Right lobe of liver (tissue), 6 donors: ENCODE measurements at regions not wholly inside any gene's neighbourhood (a gene's known extent, or its start where the extent isn't known, plus 50 kb on each side); places are given as distances from the start of the nearest gene placed in this dataset.

Source experiments
- ATAC-seq, 4 donors: fragments of 200-7000 bp; cut with Tn5 transposase; one replicate each; pipeline ENCODE4 v1.9.1; 2020; ENCODE audit warnings: mild to moderate bottlenecking in 4 of 4, moderate library complexity in 4 of 4
- DNase-seq, 3 donors: peaks; one replicate each; pipeline ENCODE4 v3.0.0-alpha.2; 2020
- H3K27ac ChIP-seq, 3 donors: fragments of 200-600 bp; one replicate each; pipeline ENCODE4 v1.8.0; 2022
- H3K27me3 ChIP-seq, 2 donors: fragments of 200-600 bp; one replicate each; pipeline ENCODE4 v1.8.0; 2022
- H3K36me3 ChIP-seq, 4 donors: fragments of 200-600 bp; sonication (generic) in 1 of 4; one replicate each; pipeline versions ENCODE4 v1.5.1 to v1.8.0; 2017 to 2022; ENCODE audit warnings: control low read depth in 1 of 4
- H3K4me1 ChIP-seq, 4 donors: fragments of 200-600 bp; sonication (generic) in 1 of 4; one replicate each; pipeline versions ENCODE4 v1.5.1 to v1.8.0; 2017 to 2022; ENCODE audit warnings: control low read depth in 1 of 4
- H3K4me3 ChIP-seq, 3 donors: fragments of 200-600 bp; one replicate each; pipeline ENCODE4 v1.8.0; 2022
- H3K9me3 ChIP-seq, 4 donors: fragments of 200-600 bp; sonication (generic) in 1 of 4; one replicate each; pipeline versions ENCODE4 v1.5.1 to v1.8.0; 2017 to 2022; ENCODE audit warnings: control low read depth in 1 of 4
- CTCF ChIP-seq, 4 donors: fragments of 200-600 bp in 3 of 4; fragments of 450-650 bp in 1 of 4; IDR thresholded peaks; one replicate each; pipeline versions ENCODE4 v1.5.1 to v1.8.0; 2016 to 2022; ENCODE audit warnings: antibody characterized with exemption in 4 of 4, mild to moderate bottlenecking in 2 of 4
- POLR2A ChIP-seq: fragments of 450-650 bp; IDR thresholded peaks from one replicate; pipeline ENCODE4 v1.6.1; 2017; ENCODE audit warnings: antibody characterized with exemption, mild to moderate bottlenecking
- WGBS: methylation state at CpG from one replicate; pipeline ENCODE4 v1.1.6; 2018; ENCODE audit warnings: low coverage, low lambda C conversion rate; ENCODE audit not compliant: insufficient coverage; ENCODE audit errors: missing lambda C conversion rate; 5-methylcytosine and 5-hydroxymethylcytosine counted together
- intact Hi-C, 2 donors: fragments of 100-400 bp; cut with DNase I; formaldehyde crosslinking; loops; one replicate each; pipeline versions ENCODE4 v1.11.2 to v1.14.1; 2022
- donor health status: DM: no; HTN: yes; CAD: no.
- donor health status: DM: no; HTN: no; CAD: no.
- donor health status: DM: no; HTN: no; CAD: no.
- donor health status: DM: no; HTN: yes; CAD: no.
- donor health status: DM: no; HTN: yes; CAD: no.

- Histone ChIP-seq H3K36me3 (no peaks in the 10 kb centered on the region), H3K27me3 (no peaks in the 10 kb centered on the region), H3K4me1 (peaks cover 0 to 24% (median 8%) of the 10 kb centered on the region in 4 donors), H3K9me3 (no peaks in the 10 kb centered on the region), H3K27ac (no peak overlapping the region), H3K4me3 (no peak overlapping the region)
- intact Hi-C loops = no loop called here
- TF ChIP-seq CTCF (IDR thresholded peaks at IDR 0.05) = no peak
- TF ChIP-seq POLR2A = no peak
- DNase-seq (no peak), ATAC-seq (no peak)
- 63% methylated on average over 3 of the region's 3 CpGs for WGBS
Measured at GRCh38 chr1:185536165-185536920, 197.8 kb upstream of the HMCN1 start.

GRCh38 chr1:185535621-185536020 is 198.6 kb upstream of the HMCN1 start:
- ATAC-seq (no peak), DNase-seq (no peak)
- H3K4me1 ChIP-seq = peaks cover 0 to 24% (median 8%) of the 10 kb centered on the region in 4 donors
- no peaks in the 10 kb centered on the region for H3K36me3 ChIP-seq
- intact Hi-C loops = no loop called here
- H3K4me3 ChIP-seq = no peak overlapping the region
- H3K27ac ChIP-seq = no peak overlapping the region
- TF ChIP-seq POLR2A (no peak), CTCF (IDR thresholded peaks at IDR 0.05) (no peak)
- 73% methylated on average over 2 of the region's 2 CpGs for WGBS
- no peaks in the 10 kb centered on the region for H3K9me3 ChIP-seq
- no peaks in the 10 kb centered on the region for H3K27me3 ChIP-seq

- peak; percentile 94 to 99 (median 96) for ATAC-seq
- H3K27me3 ChIP-seq = no peaks in the 10 kb centered on the region
- H3K9me3 ChIP-seq = no peaks in the 10 kb centered on the region
- intact Hi-C loops = no loop called here
- TF ChIP-seq CTCF (IDR thresholded peaks at IDR 0.05) (no peak), POLR2A (no peak)
- WGBS = 9% methylated on average over 6 of the region's 6 CpGs
- H3K4me3 ChIP-seq = no peak overlapping the region
- no peaks in the 10 kb centered on the region for H3K36me3 ChIP-seq
- peak overlapping the region; percentile 19 to 43 (median 41) for H3K27ac ChIP-seq
- DNase-seq = peak in 1 of 3 donors; percentile 68
- H3K4me1 ChIP-seq = peaks cover 0 to 24% (median 8%) of the 10 kb centered on the region in 4 donors
Measured at GRCh38 chr1:185534801-185535200, 199.4 kb upstream of the HMCN1 start.

- DNase-seq (peak in 1 of 3 donors; percentile 32), ATAC-seq (peak; percentile 60 to 72 (median 66))
Measured at GRCh38 chr1:185533596-185533995, 200.6 kb upstream of the HMCN1 start.

More at GRCh38 chr1:185533596-185533995, 200.6 kb upstream of the HMCN1 start:
- Histone ChIP-seq H3K9me3 (no peaks in the 10 kb centered on the region), H3K27ac (peak overlapping the region in 1 of 3 donors; percentile 3), H3K4me1 (peaks cover 0 to 24% (median 8%) of the 10 kb centered on the region in 4 donors), H3K27me3 (no peaks in the 10 kb centered on the region), H3K4me3 (no peak overlapping the region), H3K36me3 (no peaks in the 10 kb centered on the region)
- TF ChIP-seq POLR2A = no peak
- no peak for TF ChIP-seq CTCF (IDR thresholded peaks at IDR 0.05)
- intact Hi-C loops = no loop called here
- 50% methylated on average over 4 of the region's 4 CpGs for WGBS
